ENCODE measurements at regions not wholly inside any gene's neighbourhood (a gene's known extent, or its start where the extent isn't known, plus 50 kb on each side); places are given as distances from the start of the nearest gene placed in this dataset.
"Not testable (repeated sequence)": the region's sequence is repeated elsewhere in the genome, so short reads cannot be mapped to it uniquely, and the experiment has no call there.

- no peak overlapping the region for H3K4me3 ChIP-seq (ENCODE audit: low read length)
- TF ChIP-seq ZNF274 (IDR thresholded peaks at IDR 0.05; ENCODE audit: low read depth, low read length): no peak
Observed at GRCh38 chr20:53815509-53815908, 221.9 kb upstream of the ZNF217 start.

GRCh38 chr20:53814060-53814459 is 220.4 kb upstream of the ZNF217 start:
- no peak overlapping the region for H3K4me3 ChIP-seq (ENCODE audit: low read length)
- no peak for TF ChIP-seq ZNF274 (IDR thresholded peaks at IDR 0.05; ENCODE audit: low read depth, low read length)

- H3K4me3 ChIP-seq (ENCODE audit: low read length): no peak overlapping the region
- no peak for TF ChIP-seq ZNF274 (IDR thresholded peaks at IDR 0.05; ENCODE audit: low read depth, low read length)
Observed at GRCh38 chr20:53813636-53814035, 220.0 kb upstream of the ZNF217 start.

DNA sequence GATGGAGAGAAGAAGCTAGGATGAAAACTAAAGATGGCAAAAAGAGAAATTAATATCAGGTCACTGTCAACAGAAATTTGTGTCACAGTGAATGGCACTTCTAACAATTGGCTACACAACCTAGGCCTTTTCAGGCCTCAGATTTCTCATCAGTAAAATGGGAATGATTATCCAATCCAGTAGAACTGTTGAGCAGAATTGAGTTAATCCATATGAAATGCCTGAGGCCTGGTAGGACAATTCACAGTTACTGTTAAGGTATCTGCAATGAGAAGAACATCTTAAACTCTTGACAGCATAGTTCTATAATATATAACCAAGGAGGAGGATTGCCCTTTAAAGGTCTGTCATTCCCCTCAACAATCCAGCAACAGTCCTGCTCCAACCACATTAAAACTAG is 217.9 kb upstream of the ZNF217 start:
- no peak for TF ChIP-seq ZNF274 (IDR thresholded peaks at IDR 0.05; ENCODE audit: low read depth, low read length)

GRCh38 chr20:53810661-53811355 is 217.2 kb upstream of the ZNF217 start:
- H3K4me3 ChIP-seq (ENCODE audit: low read length): no peak overlapping the region
- no peak for TF ChIP-seq ZNF274 (IDR thresholded peaks at IDR 0.05; ENCODE audit: low read depth, low read length)

More for the DNA sequence above, 217.9 kb upstream of the ZNF217 start:
- H3K4me3 ChIP-seq (ENCODE audit: low read length): no peak overlapping the region

DNA sequence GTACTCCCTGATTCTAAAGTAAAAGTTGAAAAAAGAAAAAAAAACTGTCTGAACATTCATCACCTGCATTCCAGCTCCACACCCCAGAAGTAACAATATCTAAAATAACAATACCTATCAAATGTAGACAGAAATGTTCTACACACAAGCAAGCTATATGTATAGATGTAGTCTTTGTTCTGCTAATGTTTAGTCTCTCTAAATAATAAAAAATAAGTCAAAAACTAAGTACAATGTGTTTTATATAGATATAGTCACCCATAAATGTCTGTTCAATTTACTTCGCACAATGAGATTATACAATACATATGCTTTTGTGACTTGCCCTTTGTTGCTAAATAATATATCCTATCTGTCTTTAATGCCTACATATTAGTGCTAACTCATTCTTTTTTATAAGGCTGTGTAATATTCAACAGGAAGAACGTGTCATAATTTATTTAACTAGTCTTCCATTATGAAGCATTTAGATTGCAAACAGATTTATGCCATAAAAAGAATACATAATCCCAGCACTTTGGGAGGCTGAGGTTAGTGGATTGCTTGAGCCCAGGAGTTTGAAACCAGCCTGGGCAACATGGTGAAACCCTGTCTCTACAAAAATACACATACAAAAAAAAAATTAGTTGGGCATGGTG is 216.2 kb upstream of the ZNF217 start:
- TF ChIP-seq ZNF274 (IDR thresholded peaks at IDR 0.05; ENCODE audit: low read depth, low read length): no peak

DNA sequence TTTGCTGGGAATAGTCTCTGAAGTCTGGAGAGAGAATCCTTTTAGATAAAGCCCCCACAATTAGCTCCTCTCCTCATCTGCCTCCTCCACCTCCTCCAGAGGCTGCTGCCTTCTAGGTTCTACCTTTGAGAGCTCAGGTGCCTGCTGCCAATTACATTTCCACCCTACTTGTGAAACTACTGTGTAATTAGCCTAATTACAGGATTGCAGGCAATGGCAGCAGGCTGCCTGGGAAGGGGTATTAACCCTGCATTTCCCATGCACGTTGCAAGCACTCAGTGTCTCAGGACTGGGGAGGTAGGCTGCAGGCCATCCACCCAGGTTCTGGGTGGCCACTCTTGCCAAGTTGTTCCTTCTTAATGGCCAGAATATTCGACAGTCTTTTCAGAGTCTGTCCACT is 215.6 kb upstream of the ZNF217 start:
- no peak overlapping the region for H3K4me3 ChIP-seq (ENCODE audit: low read length)
- TF ChIP-seq ZNF274 (IDR thresholded peaks at IDR 0.05; ENCODE audit: low read depth, low read length): no peak

More for the DNA sequence above, 216.2 kb upstream of the ZNF217 start:
- H3K4me3 ChIP-seq (ENCODE audit: low read length): no peak overlapping the region

- no peak overlapping the region for H3K4me3 ChIP-seq (ENCODE audit: low read length)
- no peak for TF ChIP-seq ZNF274 (IDR thresholded peaks at IDR 0.05; ENCODE audit: low read depth, low read length)
Observed at GRCh38 chr20:53808733-53809132, 215.1 kb upstream of the ZNF217 start.

DNA sequence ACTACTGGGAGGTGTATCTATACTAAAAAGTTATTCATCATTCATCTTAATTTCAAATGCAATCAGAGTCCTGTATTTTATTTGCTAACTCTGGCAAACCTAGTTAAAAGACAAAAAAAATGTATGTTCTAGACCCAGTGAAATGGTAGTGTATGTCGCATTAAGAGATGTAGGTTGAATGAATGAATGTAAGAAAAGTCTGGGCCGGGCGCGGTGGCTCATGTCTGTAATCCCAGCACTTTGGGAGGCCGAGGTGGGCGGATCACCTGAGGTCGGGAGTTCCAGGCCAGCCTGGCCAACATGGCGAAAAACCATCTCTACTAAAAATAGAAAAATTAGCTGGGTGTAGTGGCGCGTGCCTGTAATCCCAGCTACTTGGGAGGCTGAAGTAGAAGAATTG is 214.7 kb upstream of the ZNF217 start:
- not testable (repeated sequence) for H3K4me3 ChIP-seq (ENCODE audit: low read length)

GRCh38 chr20:53806683-53807401 is 213.2 kb upstream of the ZNF217 start:
- no peak for TF ChIP-seq ZNF274 (IDR thresholded peaks at IDR 0.05; ENCODE audit: low read depth, low read length)
- H3K4me3 ChIP-seq (ENCODE audit: low read length): no peak overlapping the region

GRCh38 chr20:53805895-53806384 is 212.3 kb upstream of the ZNF217 start:
- no peak for TF ChIP-seq ZNF274 (IDR thresholded peaks at IDR 0.05; ENCODE audit: low read depth, low read length)
- H3K4me3 ChIP-seq (ENCODE audit: low read length): no peak overlapping the region

DNA sequence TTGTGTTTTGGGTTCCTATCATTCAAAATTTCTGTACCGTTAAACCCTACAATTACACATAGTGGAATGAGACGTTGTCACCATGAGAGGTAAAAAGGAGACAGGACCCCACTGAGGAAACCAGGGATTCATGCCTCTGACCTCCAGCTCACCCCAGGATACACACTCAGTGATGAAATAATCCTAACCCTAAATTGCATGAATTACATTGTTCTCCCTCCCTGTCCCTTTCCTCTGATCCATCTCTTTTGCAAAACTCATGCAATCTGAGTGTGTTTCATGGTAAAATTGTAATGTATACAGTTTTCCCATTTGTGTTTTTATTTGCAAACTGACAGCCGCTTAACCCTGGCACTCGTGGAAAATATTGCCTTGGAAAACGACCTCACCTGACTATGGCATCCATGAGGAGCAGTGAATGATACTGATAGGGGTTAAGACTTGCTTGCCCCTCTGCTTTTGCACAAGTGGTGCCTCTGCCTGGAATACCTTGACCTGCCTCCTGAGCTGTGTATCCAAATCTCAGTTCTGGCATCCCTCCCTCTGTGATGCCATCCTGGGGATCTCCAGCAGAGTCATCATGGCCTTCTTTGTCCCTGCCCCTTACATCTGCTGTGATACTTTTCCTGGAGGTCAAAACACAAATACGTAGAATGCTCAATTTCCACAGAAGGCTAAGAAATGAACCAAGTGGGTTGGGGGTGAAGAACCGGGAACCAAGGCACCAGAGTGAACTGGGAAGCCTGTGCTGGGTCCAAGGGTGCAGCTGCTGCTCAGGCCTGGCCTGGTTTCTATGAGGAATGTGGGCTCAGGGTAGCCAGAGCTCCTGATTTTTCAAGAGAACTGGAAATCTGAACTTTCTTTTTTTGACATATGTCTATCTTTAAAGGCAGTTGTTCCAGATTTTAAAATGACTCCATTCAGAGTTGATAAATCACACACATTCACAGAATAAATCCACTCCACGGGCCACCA is 211.6 kb upstream of the ZNF217 start:
- no peak for TF ChIP-seq ZNF274 (IDR thresholded peaks at IDR 0.05; ENCODE audit: low read depth, low read length)
- no peak overlapping the region for H3K4me3 ChIP-seq (ENCODE audit: low read length)

- H3K4me3 ChIP-seq (ENCODE audit: low read length): not testable (repeated sequence)
Observed at GRCh38 chr20:53804308-53804707, 210.7 kb upstream of the ZNF217 start.
